ENCODE measurements at regions not wholly inside any gene's neighbourhood (a gene's known extent, or its start where the extent isn't known, plus 50 kb on each side); places are given as distances from the start of the nearest gene placed in this dataset.

GRCh38 chr12:116636608-116637519 lies 77.7 kb downstream of the MAP1LC3B2 start:
- H3K4me3 ChIP-seq (ENCODE audit: low read depth, low read length): no peak overlapping the region
- TF ChIP-seq CTCF (IDR thresholded peaks at IDR 0.05; ENCODE audit: insufficient read depth, low read length): no peak
- DNase-seq (ENCODE audit: low read depth): no peak

GRCh38 chr12:116635487-116635886 lies 76.3 kb downstream of the MAP1LC3B2 start:
- DNase-seq (ENCODE audit: low read depth): no peak
- H3K4me3 ChIP-seq (ENCODE audit: low read depth, low read length): no peak overlapping the region
- TF ChIP-seq CTCF (IDR thresholded peaks at IDR 0.05; ENCODE audit: insufficient read depth, low read length): no peak

- TF ChIP-seq CTCF (IDR thresholded peaks at IDR 0.05; ENCODE audit: insufficient read depth, low read length): no peak
- no peak for DNase-seq (ENCODE audit: low read depth)
- no peak overlapping the region for H3K4me3 ChIP-seq (ENCODE audit: low read depth, low read length)
Measured at GRCh38 chr12:116633476-116633875, 74.3 kb downstream of the MAP1LC3B2 start.

GRCh38 chr12:116631619-116632018 lies 72.4 kb downstream of the MAP1LC3B2 start:
- no peak for DNase-seq (ENCODE audit: low read depth)
- no peak overlapping the region for H3K4me3 ChIP-seq (ENCODE audit: low read depth, low read length)
- TF ChIP-seq CTCF (IDR thresholded peaks at IDR 0.05; ENCODE audit: insufficient read depth, low read length): no peak

- no peak for DNase-seq (ENCODE audit: low read depth)
- H3K4me3 ChIP-seq (ENCODE audit: low read depth, low read length): no peak overlapping the region
- no peak for TF ChIP-seq CTCF (IDR thresholded peaks at IDR 0.05; ENCODE audit: insufficient read depth, low read length)
Measured at GRCh38 chr12:116630762-116631161, 71.6 kb downstream of the MAP1LC3B2 start.

GRCh38 chr12:116629480-116629879 lies 70.3 kb downstream of the MAP1LC3B2 start:
- no peak for TF ChIP-seq CTCF (IDR thresholded peaks at IDR 0.05; ENCODE audit: insufficient read depth, low read length)
- H3K4me3 ChIP-seq (ENCODE audit: low read depth, low read length): no peak overlapping the region
- peak; percentile 41 for DNase-seq (ENCODE audit: low read depth)
